ENCODE measurements at regions not wholly inside any gene's neighbourhood (a gene's known extent, or its start where the extent isn't known, plus 50 kb on each side); places are given as distances from the start of the nearest gene placed in this dataset.

DNA sequence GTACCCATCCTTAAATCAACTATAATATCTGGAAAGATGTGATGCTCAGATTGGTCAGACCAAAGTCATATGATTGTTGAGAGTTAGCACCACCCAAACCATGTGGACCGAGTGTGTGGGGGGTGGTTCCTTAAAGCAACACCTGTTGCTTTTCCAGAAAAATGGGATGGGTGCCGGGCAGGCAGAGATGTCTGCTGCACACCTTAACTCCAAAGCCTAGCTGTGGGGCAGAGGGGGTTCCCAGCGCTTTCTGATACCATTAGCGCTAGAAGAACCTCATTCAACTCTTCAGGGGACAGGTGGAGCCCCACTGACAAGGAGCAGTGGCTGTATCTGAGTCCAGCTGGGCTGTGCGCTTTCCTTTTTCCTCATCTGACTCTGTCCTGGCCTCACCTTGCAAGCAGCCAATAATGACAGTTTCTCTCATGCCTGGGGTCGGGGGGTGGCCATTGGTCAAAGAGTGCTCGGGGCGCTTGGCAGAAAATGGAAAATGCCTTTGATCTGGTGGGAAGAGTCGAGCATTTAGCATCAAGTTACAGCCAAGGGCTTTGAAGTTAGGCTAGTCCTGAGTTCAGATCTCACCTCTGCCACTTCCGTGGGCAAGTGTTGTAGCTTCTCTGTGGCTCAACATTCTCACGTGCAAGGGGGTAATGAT is 82.6 kb downstream of the IRX3 start:
- Histone ChIP-seq H3K4me2 (ENCODE audit: low read length) (no peak overlapping the region), H3K27me3 (ENCODE audit: control insufficient read depth, insufficient read depth, low read length) (no peaks in the 10 kb centered on the region), H3K27ac (no peak overlapping the region), H3K9me3 (ENCODE audit: control insufficient read depth, low read length) (no peaks in the 10 kb centered on the region), H3K36me3 (ENCODE audit: control insufficient read depth, insufficient read depth, low read length) (no peaks in the 10 kb centered on the region), H3K79me2 (no peaks in the 10 kb centered on the region), H2AFZ (no peak overlapping the region), H3K4me1 (no peaks in the 10 kb centered on the region), H3K4me3 (ENCODE audit: low read depth, low read length) (no peak overlapping the region), H3K9ac (no peak overlapping the region)
- TF ChIP-seq, protein P1, sequence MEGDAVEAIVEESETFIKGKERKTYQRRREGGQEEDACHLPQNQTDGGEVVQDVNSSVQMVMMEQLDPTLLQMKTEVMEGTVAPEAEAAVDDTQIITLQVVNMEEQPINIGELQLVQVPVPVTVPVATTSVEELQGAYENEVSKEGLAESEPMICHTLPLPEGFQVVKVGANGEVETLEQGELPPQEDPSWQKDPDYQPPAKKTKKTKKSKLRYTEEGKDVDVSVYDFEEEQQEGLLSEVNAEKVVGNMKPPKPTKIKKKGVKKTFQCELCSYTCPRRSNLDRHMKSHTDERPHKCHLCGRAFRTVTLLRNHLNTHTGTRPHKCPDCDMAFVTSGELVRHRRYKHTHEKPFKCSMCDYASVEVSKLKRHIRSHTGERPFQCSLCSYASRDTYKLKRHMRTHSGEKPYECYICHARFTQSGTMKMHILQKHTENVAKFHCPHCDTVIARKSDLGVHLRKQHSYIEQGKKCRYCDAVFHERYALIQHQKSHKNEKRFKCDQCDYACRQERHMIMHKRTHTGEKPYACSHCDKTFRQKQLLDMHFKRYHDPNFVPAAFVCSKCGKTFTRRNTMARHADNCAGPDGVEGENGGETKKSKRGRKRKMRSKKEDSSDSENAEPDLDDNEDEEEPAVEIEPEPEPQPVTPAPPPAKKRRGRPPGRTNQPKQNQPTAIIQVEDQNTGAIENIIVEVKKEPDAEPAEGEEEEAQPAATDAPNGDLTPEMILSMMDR (IDR thresholded peaks at IDR 0.05) = no peak

DNA sequence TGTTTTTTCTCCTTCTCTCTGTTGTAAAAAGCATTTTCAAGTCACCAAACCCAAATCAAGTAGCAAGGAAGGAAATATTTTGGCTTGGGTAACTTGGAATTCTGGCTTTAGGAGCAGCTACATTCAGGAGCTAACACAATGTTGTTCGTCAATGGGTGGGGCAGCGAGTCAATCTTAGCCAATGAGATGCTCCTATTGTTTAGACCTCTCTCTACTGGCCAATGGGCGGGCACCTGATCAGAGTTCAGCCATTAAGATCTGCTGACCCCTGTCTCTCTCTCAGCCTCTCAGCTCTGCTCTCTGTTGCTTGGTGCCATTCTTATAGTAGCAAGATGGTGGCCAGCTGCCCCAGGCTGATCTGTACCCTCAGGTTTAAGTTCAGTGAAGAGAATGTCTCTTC is 83.2 kb downstream of the IRX3 start:
- no peaks in the 10 kb centered on the region for H3K27me3 ChIP-seq (ENCODE audit: control insufficient read depth, insufficient read depth, low read length)
- no peak overlapping the region for H3K4me3 ChIP-seq (ENCODE audit: low read depth, low read length)
- TF ChIP-seq, protein P1 (IDR thresholded peaks at IDR 0.05) = no peak
- H3K36me3 ChIP-seq (ENCODE audit: control insufficient read depth, insufficient read depth, low read length) = no peaks in the 10 kb centered on the region
- no peak overlapping the region for H3K9ac ChIP-seq
- no peak overlapping the region for H3K27ac ChIP-seq
- no peaks in the 10 kb centered on the region for H3K4me1 ChIP-seq
- H2AFZ ChIP-seq = no peak overlapping the region
- H3K79me2 ChIP-seq = no peaks in the 10 kb centered on the region
- no peaks in the 10 kb centered on the region for H3K9me3 ChIP-seq (ENCODE audit: control insufficient read depth, low read length)
- no peak overlapping the region for H3K4me2 ChIP-seq (ENCODE audit: low read length)
